Stimulated activated naive CD4-positive, alpha-beta T cell (primary cell): ENCODE measurements at regions not wholly inside any gene's neighbourhood (a gene's known extent, or its start where the extent isn't known, plus 50 kb on each side); places are given as distances from the start of the nearest gene placed in this dataset.

ENCODE experiments used
- DNase-seq, 6 experiments: peaks; one replicate each; lab custom pipeline; 2025; lab: John Stamatoyannopoulos, UW

DNA sequence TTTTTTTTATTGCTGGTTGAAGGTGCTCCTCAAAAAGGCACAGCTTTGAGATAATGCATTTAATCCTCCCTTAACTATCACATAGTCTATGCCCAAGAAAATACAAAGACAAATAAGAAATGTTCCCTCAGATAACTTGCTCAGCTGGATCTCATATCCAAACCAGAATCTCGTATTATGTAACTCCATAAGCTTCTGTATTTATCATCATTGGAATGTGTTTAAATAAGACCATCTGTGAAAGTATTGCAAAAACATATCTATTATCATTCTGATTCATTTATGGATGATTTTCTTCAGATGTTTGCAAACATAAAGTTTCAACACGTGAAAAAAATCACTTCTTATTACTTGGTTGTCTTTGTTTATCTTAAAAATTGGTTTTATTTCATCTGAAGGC, 190.9 kb downstream of the IRS2 start:
- DNase-seq: no peak

DNA sequence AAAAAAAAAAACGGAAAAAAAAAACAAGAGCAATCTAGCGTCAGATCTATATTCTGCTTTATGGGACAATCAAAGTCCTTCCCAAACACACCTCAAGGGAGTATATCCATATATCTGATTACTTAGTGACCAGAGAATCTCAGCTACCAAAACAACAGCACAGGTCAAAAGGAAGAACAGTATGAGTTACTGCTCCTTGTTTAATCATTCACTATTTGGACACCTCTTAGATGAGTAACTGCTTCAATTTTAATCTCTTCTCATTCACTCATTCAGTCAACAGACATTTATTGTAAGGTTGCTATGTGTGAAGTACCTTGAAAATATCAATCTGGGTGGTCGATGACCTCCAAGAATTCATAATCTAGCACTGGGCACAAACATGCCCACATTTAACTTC, 193.2 kb downstream of the IRS2 start:
- no peak for DNase-seq

DNA sequence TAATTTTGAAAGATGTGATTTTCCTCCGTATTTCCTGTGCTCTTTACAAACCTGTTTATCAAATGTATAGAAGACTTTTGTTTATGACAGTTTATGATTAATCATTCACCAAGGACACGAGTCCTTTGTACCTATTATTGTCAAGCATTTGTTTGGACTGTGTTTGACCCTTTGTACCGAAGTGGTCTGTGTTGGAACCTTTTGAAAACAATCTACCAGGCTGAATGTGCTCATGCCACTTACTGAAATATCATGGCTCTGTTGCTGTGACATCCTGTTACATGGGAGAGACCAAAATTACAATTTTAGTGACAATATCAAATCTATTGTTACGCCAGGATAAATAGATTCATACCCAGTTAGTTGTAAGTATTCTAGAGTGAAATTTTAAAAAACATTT, 193.6 kb downstream of the IRS2 start:
- no peak for DNase-seq

DNA sequence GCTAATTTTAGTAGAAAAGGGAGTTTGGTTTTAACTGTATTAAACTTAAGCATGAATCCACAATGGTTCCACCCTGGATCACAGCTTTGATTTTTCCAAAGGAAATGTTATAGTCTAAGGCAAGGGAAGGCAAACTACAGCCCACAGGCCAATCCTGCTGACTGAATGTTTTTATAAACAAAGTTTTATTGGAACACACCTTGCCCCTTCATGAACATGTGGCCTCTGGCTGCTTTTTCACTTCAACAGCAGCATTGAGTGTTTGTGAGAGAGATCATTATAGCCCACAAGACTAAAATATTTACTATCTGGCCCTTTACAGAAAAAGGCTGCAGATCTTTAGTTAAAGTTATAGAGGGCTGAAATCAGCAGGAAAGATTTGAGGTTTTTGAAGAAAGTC, 198.7 kb downstream of the IRS2 start:
- no peak for DNase-seq

DNA sequence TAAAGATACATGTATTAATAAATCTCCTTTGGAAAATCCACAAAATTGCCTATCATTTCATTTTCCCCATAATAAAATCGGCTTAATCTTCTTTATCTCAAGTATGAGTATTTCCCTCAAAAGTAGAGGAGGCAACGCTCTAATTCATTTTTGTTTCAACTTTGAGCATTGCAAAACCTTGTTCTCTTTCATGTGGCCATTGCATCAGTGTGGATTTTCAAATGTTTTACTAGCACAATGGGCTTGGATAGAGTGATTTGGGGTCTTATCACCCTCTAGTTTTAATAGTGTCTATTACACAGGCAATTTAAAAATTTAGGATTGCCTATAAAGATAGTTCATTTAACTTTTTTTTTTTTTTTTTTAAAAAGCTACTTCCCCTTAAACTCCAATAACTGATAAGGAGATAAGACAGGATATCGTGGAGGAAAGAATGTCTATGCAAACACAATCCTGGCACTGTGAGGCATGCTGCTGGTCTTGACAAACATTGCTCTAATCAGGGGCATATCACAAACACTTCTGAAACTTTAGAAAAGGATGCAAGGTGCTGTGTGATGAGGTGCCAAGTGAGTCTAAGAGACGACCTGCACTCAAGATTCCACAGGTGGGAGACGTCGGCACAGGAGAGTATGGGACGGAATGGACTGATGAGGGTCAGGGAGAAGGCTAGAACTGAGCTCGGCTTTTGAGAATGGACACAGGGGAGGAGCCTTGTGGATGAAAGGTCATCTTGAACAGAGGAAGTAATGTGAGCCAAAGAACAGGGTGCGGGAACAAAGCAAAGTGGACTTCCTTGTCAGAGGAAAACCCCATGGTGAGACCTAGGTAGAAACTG, 199.7 kb downstream of the IRS2 start:
- no peak for DNase-seq

DNA sequence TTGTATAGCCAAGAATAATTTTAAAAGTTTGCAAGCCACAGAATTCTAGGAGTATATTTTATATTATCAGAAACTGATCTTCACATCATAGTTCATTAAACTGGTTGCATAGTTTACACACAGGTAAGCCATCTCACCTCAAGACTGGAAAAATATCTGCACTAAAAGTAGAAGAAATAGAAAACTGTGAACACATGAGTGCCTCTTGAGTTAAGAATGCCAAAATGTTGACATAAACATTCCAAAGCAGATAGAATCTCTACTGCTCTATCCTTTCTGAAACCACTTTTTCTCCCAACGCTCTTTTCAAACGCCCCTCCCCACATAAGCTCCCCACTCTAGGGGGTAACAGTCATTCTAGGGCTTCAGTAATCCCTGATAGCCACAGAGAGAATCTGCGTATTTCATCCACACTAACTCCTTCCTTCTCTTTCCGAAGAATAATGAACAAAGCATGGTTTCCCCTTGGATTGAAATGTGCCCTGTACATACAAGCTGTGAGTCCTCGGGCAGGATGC, 201.5 kb downstream of the IRS2 start:
- DNase-seq: no peak

DNA sequence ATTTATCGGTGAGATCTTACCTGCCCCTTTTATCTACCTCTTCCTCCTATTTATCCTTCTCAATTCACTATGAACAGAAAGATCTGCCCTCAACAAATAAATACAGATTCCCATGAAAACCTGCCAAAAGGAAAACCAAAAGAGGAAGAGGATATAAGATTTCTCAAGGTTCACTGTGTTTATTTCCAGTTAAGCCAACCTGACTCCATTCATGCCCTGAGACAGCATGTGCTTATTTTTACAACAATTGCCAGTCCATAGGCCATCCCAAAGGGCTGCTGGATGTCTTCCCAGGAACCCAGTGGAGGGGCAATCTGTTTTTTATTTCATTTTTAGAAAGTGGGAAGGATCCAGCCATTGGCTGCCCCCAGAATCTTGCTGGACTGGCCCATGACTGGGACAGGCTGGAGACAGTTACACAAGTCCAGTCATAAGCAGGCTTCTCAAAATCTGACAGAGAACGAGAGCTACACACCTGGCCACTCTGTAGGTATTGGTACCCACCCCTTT, 209.1 kb downstream of the IRS2 start:
- no peak for DNase-seq

DNA sequence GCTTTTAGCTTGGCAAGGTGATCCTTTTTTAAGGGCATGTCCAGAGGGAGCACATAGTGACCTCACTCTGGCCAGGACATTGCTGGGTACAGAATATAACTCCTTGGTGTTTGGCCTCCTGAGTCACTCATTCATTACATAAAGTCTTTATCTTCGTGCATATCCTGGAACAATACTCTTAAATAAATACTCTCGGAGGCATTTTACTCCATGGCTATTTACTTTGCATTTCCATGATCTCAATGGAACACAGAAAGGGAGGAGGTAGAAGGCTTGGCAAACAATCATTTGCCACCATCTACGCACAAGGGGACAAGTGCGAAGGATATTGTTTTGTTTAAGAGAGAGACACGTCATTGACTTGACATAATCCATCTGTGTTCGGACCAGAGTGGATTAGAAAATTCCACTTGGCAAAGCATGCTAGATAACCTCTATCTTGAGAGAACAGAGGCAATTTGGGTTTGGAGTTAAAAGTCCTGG, 210.0 kb downstream of the IRS2 start:
- DNase-seq: no peak

DNA sequence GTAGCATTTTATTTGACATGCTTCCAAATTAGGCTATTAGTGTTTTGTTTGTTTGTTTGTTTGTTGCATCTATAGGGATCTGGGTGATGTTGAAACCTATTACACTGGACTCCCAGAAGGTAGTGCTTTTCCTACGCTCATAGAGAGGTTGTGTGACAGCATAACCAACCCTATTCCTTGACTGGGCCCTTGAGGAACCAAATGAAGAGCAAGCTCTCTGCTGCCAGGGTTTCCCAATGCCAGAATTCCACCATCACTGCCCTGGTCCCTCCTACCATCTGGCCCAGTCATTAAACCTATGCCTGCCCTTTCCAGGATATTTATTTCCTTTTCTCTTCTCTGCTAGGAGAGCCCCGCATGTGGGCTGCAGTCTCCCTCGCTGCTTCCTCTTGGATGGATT, 210.6 kb downstream of the IRS2 start:
- no peak for DNase-seq

DNA sequence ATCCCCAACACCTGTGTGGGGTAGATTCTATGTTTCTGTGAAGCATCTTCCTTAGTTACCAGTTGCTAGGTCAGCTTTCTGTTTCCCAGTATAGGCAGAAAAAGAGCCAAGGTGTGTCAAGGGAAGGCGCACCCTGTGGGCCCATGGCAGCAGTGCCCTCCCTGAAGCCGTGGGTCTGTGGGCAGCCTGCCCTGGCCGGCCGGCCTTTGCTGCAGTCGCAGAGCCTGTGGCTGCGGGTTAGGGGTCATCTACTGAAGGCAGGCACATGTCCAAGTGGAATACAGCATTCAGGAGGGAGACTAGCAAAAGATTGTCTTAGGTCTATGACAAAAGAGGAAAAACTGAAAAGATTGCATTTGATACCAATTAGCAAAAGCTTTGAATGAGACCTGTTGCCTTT, 214.0 kb downstream of the IRS2 start:
- DNase-seq: no peak

DNA sequence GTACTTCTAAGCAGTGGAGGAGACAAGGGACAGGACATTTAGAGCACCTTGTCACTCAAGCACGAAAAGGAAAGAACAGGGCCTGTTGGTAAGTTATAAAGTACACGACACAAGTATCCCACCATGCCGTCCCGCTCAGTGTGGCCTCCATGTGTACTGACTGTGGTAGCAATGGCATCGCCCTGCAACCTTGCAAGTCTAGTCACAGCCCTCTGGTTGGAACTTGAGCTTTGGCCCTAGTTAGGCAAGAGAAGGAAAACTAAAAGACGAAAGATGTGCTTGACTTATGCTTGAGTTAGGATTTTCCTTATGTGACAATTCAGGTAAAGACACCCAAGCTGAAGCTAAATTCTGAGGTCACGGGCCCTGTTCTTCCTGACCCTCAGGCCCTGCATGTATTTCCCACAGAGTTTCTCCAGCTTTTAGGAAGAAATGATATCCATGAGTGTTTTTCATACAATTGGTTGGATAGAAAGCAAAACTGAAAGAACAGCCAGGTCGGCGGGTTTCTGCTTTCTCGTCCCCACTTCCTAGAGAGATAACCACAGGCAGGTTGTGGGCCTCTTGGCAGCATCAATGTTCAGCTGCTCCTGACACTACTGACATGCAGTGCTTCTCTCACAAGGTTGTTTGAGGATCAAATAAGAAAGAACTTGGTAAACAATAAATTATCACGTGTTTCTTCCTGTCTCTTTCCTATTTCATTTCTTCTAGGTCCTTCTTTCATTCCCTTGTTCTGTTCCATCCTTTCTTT, 216.2 kb downstream of the IRS2 start:
- DNase-seq: peak in 4 of 6 experiments; percentile 2 to 62 (median 57)

DNA sequence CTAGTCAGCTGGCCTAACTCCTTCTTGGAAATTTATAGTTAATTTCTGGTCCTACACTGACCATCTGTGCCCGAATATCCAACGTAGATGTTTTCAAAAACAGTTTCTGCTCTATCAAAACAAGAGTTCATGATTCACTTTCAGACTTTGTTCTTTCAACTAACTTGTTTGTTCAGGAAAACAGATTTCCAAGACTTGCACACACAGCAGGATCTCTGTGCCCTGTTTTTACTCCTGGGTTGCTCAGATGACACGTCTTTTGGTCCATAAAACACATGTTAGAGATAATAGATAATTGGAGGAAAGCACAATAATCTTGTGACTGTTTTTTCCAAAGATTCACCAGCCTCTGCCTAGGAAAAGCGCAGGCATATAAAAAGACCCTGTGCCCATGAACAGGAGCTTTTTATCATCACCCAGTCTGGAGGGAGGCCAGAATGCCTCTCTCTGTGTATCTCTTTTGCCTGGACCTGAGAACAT, 218.0 kb downstream of the IRS2 start:
- no peak for DNase-seq

DNA sequence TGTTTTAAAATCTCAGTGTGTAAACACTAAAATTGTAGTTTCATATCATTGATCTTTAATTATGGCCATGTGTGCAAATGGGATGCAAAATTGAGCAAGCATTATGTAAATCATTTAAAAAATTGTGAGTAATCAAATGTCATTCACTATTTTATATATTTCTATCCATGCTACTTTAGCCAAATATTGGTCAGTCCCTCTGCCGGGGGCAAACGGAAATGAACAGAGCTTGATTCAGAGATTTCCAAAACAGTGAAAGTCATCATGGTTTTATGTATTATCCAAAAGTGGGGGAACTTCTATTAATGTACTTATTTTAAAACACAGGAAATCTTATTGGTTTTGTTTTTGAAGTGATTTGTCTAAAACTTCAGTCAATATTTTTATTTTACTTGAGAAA, 219.1 kb downstream of the IRS2 start:
- DNase-seq: no peak

DNA sequence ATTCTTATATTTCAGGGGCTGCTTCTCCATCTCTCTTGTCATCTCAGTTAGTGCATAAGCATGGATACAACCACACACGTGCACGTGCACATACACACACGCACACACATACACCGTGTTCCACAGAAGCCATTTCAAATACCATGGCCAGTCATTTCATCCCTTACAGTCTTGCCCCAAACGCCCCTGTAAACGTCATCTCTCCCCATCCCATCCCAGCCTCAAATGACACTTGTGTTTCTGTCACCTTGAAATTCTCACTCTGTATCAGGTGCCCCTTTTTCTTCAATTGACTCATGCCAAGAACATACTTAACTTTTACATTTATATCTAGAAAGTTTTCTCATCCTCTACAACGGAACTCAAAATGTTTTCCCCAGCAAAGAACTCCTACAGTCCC, 220.5 kb downstream of the IRS2 start:
- DNase-seq: no peak

DNA sequence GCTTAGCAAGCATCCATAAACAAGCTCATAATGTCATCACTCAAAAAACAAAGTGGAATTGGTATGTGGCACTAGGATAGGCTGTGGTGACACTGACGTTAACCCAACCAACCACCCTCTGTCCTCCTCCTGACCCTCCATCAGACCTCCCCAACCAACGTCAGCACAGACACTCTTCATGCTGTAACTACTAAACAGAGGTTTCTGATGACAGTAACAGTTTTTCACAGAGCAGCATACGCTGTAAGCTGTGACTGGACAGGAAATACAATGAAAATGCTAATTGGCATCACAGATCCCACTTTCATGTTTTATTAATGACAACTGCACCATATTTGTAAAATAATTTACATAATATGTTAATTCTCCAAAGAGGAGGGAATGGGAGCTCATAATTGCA, 238.0 kb downstream of the IRS2 start:
- no peak for DNase-seq

DNA sequence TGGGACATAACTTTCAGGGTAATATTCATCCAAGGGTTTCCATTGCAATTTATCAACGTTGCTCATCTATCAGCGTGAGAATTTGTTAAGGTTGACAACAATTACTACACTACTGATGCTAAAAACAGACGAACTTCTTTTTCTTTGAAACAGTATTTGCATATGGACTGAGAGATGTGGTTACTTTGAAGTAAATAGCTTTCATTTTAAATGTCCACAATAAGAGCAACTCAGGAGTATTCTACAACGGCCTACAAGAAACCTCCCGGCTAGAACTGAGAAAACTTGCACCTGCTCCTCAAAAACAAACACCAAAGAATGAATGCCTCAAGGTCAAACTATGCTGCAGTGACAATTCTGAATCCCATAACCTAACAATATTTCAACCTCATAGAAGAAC, 238.4 kb downstream of the IRS2 start:
- DNase-seq: no peak

DNA sequence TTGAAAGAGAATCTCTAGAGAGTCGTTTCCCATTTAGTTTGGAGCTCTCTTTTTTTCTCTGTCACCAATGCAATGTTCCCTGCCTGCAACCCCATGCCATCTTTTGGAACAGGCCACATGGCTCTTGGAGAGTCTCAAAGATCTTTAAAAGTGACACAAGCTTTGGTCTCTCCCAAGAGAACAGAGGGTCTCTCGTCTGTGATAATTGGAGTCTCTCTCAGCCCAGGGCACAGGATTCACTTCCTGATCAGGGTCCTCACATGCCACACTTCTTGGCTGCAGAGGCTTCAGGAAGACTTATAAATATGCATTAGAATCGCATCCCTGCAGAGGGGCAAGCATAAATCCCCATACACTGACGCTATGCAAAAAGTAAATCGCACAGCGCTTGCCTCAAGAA, 240.5 kb downstream of the IRS2 start:
- DNase-seq: no peak

DNA sequence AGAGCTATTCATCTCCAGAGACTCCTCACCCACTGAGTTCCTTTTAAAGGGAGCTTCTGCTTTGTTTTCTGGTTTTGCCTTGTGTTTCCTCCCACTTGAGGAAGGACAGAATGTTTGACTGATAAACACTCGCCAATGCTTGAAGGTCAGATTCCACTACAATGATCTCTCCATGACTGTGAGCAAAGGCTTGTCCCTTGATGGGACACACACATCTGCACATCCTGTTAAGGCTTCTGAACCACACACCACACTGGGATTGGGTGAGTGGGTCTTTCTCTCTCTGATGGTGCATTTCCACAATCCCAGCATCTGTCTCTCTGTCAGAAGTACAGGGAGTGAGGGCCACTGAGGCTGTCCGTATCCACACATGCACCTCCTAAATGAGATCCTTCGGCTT, 245.3 kb downstream of the IRS2 start:
- no peak for DNase-seq

DNA sequence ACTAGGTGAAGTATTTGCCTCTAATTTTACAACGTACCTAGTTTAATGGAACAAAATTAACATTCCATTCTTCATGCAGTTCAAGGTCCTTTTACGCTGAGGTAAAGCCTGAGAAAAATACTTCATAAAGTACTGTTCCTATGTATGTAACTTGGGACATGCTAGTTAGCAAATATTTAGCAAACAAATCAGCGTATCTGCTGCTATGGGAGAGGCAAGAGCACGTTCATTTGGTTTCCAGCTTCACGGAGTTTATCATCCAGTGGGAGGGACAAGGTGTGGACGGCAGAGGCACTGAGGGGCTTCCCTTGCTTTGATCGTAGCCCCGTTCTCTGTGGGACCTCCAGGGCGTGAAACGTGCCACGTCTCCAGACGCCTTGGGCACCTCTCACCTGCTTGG, 248.8 kb downstream of the IRS2 start:
- DNase-seq: no peak

DNA sequence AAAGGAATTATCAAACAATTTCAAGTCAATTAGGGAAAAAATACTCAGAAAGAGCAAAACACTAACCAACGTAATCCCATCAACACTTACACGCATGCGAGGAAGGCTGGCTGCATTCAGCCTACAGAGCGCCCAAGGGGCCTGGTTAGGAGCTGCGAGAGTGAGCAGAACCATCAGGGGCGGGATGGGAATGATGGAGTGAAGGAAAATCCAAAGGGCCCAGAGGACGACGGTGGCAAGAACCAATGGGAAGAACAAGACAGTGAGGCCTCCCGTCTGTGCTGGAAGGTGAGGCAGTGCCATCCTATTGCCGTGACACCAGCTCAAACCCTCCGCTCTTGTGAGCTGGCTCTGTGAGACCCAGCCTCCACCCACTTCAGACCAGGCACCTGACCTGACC, 253.0 kb downstream of the IRS2 start:
- no peak for DNase-seq

DNA sequence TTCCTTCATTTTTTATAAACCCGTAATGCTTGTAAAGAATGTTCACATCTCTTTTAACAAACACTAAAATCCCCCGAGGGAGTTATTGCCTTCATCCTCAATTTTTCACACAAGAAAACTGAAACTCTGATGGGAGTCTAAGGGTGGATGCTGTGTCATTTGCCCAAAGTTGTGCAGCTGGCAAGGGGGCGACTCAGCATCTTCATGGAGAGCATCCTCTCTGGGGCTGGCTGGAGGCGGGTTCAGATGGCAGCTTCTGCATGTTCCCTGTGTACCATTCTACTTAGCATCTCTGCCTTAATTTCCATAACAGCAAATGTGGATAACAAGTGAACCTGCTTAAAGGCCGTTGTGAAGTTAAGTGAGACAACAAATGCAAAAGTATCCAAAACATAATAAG, 256.4 kb downstream of the IRS2 start:
- DNase-seq: no peak

DNA sequence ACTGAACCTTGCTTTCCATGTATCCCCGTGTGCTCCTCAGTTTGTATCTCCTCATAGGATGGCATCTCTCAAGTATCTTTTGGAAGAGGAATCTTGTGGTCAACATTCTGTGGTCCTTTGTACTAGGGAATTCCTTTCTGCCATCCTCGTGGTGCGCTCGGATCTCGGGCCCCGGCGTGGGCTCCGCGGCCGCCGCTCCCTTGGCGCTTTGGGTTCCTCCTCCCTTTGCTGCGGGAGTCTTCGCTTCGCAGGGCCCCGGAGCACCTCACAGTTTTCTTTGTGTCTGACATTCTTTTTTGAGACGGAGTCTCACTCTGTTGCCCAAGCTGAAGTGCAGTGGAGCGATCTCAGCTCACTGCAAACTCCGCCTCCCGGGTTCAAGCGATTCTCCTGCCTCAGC, 264.7 kb downstream of the IRS2 start:
- no peak for DNase-seq

DNA sequence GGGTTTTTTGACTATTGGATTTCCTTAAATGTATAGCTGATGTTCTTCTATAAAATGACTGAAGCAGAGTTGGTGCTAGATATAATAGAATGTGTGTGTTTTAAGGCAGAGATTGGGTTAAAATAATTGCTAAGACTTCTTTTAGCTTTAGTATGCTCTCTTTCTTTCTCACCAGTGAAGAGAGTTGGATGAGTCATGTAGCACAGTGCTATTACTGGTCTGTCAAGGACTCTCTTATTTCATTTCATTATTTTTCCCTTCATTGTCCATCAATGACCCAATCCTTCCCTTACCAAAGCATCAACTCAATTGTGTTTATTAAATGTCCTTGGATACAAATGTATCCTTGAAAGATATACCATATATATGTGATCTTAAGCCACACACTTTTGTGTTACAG, 268.9 kb downstream of the IRS2 start:
- DNase-seq: no peak
